K562 (cell line): ENCODE measurements at regions not wholly inside any gene's neighbourhood (a gene's known extent, or its start where the extent isn't known, plus 50 kb on each side); places are given as distances from the start of the nearest gene placed in this dataset.

Experiments used
- ATAC-seq: fragments of 200-7000 bp; cut with Tn5 transposase; 3 replicates; pipeline ENCODE4 v1.9.1; 2020; ENCODE audit warnings: moderate library complexity
- BruUV-seq: library from RNA; stranded (reverse); fragments of 400-500 nt; replicated peaks from 2 replicates; lab custom pipeline; 2021; lab: Mats Ljungman, UMichigan
- CTCF ChIA-PET: fragments of 300-600 bp; formaldehyde crosslinking; extraction: SDS; loops from one replicate; lab custom pipeline; 2021; ENCODE audit warnings: low intra/inter-chr PET ratio; lab: Yijun Ruan, JAX
- POLR2A ChIA-PET: fragments of 300-600, 350-650 bp; sonication (Branson Sonifier 250); formaldehyde crosslinking; extraction: SDS; loops from one replicate; lab custom pipeline; 2021; ENCODE audit warnings: antibody characterized with exemption, inconsistent platforms; lab: Yijun Ruan, JAX
- DNase-seq, 4 experiments: peaks; one replicate each; pipeline versions ENCODE4 v3.0.0 to v3.0.0-alpha.2; 2011 to 2018; ENCODE audit warnings: low spot score in 3 of 4, mixed read lengths in 3 of 4; ENCODE audit errors: extremely low read depth in 1 of 4
- FAIRE-seq: peaks from 2 replicates; lab custom pipeline; 2011; peaks lifted over from hg19 to GRCh38; lab: Jason Lieb, UNC
- H2AFZ ChIP-seq: 2 replicates; pipeline ENCODE4 v1.6.0; 2011; ENCODE audit warnings: low read depth, low read length, control low read depth, inconsistent platforms
- H3K27ac ChIP-seq: fragments of 200-600 bp; 3 replicates; pipeline ENCODE4 v1.8.0; 2011; ENCODE audit warnings: low read depth, mild to moderate bottlenecking, control low read depth, inconsistent platforms, low read length, moderate library complexity, mixed read lengths; ENCODE audit errors: extremely low read depth
- H3K27me3 ChIP-seq, 2 experiments: fragments of 300-600 bp in 1 of 2; 2 replicates in 1 of 2; 3 replicates in 1 of 2; pipeline versions ENCODE4 v1.6.0 to v1.8.0; 2011; ENCODE audit warnings: inconsistent platforms in 2 of 2, low read length in 2 of 2, mild to moderate bottlenecking in 1 of 2, mixed read lengths in 1 of 2, moderate library complexity in 1 of 2; ENCODE audit not compliant: control insufficient read depth in 2 of 2, insufficient read depth in 2 of 2
- H3K36me3 ChIP-seq: fragments of 300-600 bp; 3 replicates; pipeline ENCODE4 v1.8.0; 2011; ENCODE audit warnings: mild to moderate bottlenecking, low read length, inconsistent platforms; ENCODE audit not compliant: control insufficient read depth, insufficient read depth
- H3K4me1 ChIP-seq, 2 experiments: fragments of 200-600 bp in 1 of 2; replicated peaks in 1 of 2; 2 replicates in 1 of 2; 3 replicates in 1 of 2; pipeline versions ENCODE4 v1.5.1 to v1.8.0; 2011; ENCODE audit warnings: inconsistent platforms in 2 of 2, low read length in 2 of 2, mild to moderate bottlenecking in 1 of 2, mixed read lengths in 1 of 2, moderate library complexity in 1 of 2; ENCODE audit not compliant: control insufficient read depth in 2 of 2, insufficient read depth in 2 of 2
- H3K4me2 ChIP-seq: 2 replicates; pipeline ENCODE4 v1.6.1; 2011; ENCODE audit warnings: low read length, control low read depth, inconsistent platforms, mixed read lengths; ENCODE audit not compliant: insufficient read depth
- H3K4me3 ChIP-seq: fragments of 200-600 bp; sonication (generic), shearing (Covaris generic); 2 replicates; pipeline ENCODE4 v1.5.1; 2016; ENCODE audit warnings: control low read depth, inconsistent platforms
- H3K79me2 ChIP-seq: fragments of 200-600 bp; 3 replicates; pipeline ENCODE4 v1.8.0; 2011; ENCODE audit warnings: low read length, inconsistent platforms; ENCODE audit not compliant: control insufficient read depth, insufficient read depth
- H3K9ac ChIP-seq, 2 experiments: 2 replicates each; pipeline versions ENCODE4 v1.6.0 to v1.6.1; 2011; ENCODE audit warnings: low read depth in 2 of 2, low read length in 2 of 2, control low read depth in 1 of 2, inconsistent platforms in 1 of 2, mild to moderate bottlenecking in 1 of 2, mixed read lengths in 1 of 2; ENCODE audit not compliant: insufficient read depth in 1 of 2
- H3K9me1 ChIP-seq: one replicate; pipeline ENCODE4 v1.6.0; 2011; ENCODE audit warnings: inconsistent platforms, mild to moderate bottlenecking, low read length, moderate library complexity; ENCODE audit not compliant: control insufficient read depth, insufficient read depth
- H3K9me3 ChIP-seq: replicated peaks from 2 replicates; pipeline ENCODE4 v1.5.1; 2011; ENCODE audit warnings: low read depth, low read length, inconsistent platforms; ENCODE audit not compliant: control insufficient read depth, insufficient read depth
- H4K20me1 ChIP-seq: replicated peaks from 2 replicates; pipeline ENCODE4 v1.6.1; 2011; ENCODE audit warnings: low read length, inconsistent platforms, mixed read lengths; ENCODE audit not compliant: control insufficient read depth, insufficient read depth
- BHLHE40 ChIP-seq: IDR thresholded peaks from 2 replicates; pipeline ENCODE4 v1.6.1; 2011; ENCODE audit warnings: low read length, improper control_type of control experiment
- CEBPB ChIP-seq: fragments of 450-650 bp; IDR thresholded peaks from 2 replicates; pipeline ENCODE4 v1.6.1; 2016; ENCODE audit warnings: missing genetic modification characterization, missing compliant biosample characterization
- CEBPG ChIP-seq, 3 experiments: fragments of 200-800 bp in 1 of 3; sonication (Bioruptor generic) in 1 of 3; sonication (generic) in 1 of 3; formaldehyde crosslinking in 1 of 3; IDR thresholded peaks in 2 of 3; conservative IDR thresholded peaks in 1 of 3; 2 replicates each; pipeline versions ENCODE4 v1.6.1 to v1.8.0; 2016 to 2022; ENCODE audit warnings: missing compliant biosample characterization in 2 of 3, missing genetic modification characterization in 2 of 3, mild to moderate bottlenecking in 1 of 3, missing genetic modification reagents in 1 of 3
- FOXP1 ChIP-seq: sonication (generic); formaldehyde crosslinking; IDR thresholded peaks from 2 replicates; pipeline ENCODE4 v1.8.0; 2022; ENCODE audit warnings: mild to moderate bottlenecking, missing genetic modification reagents
- GTF3C2 ChIP-seq: IDR thresholded peaks from 3 replicates; pipeline ENCODE4 v1.6.1; 2011; ENCODE audit warnings: borderline replicate concordance, mild to moderate bottlenecking, moderate library complexity; ENCODE audit not compliant: insufficient read length; ENCODE audit errors: extremely low read depth
- SP2 ChIP-seq: IDR thresholded peaks from 2 replicates; pipeline ENCODE4 v1.6.1; 2011; ENCODE audit warnings: mild to moderate bottlenecking, low read depth, low read length, moderate library complexity; ENCODE audit not compliant: poor library complexity, severe bottlenecking; ENCODE audit errors: extremely low read depth
- TFE3 ChIP-seq: fragments of 450-650 bp; formaldehyde crosslinking; IDR thresholded peaks from 2 replicates; pipeline ENCODE4 v1.4.0; 2020; ENCODE audit warnings: mild to moderate bottlenecking, mixed read lengths
- ZBED1 ChIP-seq: IDR thresholded peaks from 2 replicates; pipeline ENCODE4 v1.6.1; 2014
- ZBTB17 ChIP-seq: fragments of 450-650 bp; formaldehyde crosslinking; IDR thresholded peaks from 2 replicates; pipeline ENCODE4 v1.4.0; 2020; ENCODE audit warnings: mild to moderate bottlenecking
- ZNF507 ChIP-seq: conservative IDR thresholded peaks from 2 replicates; pipeline ENCODE4 v1.6.1; 2017; ENCODE audit warnings: missing genetic modification characterization, missing compliant biosample characterization
- ZNF561 ChIP-seq: fragments of 450-650 bp; formaldehyde crosslinking; conservative IDR thresholded peaks from 2 replicates; pipeline ENCODE4 v1.4.0; 2020; ENCODE audit warnings: mild to moderate bottlenecking, moderate library complexity
- WGBS: fragments of 100-300 bp; shearing (Covaris generic); methylation state at CpG from one replicate; pipeline ENCODE4 v1.1.6; 2016; ENCODE audit warnings: low coverage, mixed read lengths; ENCODE audit not compliant: insufficient coverage; ENCODE audit errors: missing lambda C conversion rate; 5-methylcytosine and 5-hydroxymethylcytosine counted together
- in situ Hi-C: fragments of 300-500 bp; cut with MboI; formaldehyde crosslinking; loops from 4 replicates; pipeline ENCODE4 v1.15.0; 2018; ENCODE audit warnings: inconsistent platforms, mixed read lengths
- intact Hi-C: fragments of 100-400 bp; cut with micrococcal nuclease; formaldehyde crosslinking; loops from 2 replicates; pipeline ENCODE4 v1.14.2; 2022

DNA sequence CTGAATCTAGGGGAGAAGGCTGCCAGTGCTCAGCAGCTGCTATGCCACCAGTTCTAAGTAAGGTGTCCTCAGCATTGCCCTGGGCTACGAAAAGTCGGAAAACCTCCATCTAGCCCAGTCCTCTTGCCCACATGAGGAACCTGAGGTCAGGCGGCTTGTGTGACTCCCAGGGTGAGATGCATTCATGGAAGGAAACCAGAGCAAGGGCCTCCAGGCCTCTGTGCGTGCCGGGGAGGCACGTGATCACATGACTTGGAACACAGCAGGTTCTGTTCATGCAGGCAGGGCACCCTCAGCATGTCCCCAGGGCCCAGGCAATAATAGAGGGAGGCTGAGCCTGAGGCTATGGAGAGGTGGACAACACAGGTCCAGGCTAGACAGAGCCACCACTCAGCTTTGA is 312.5 kb upstream of the DUSP10 start:
- no peaks in the 10 kb centered on the region for H3K79me2 ChIP-seq
- ChIA-PET POLR2A (interaction anchor here (0.5 kb wide), 1 partner anchor 140 kb away, joined by 3 read pairs; no protein-coding TSS in a partner anchor), CTCF (no interaction called here)
- H3K36me3 ChIP-seq: no peaks in the 10 kb centered on the region
- in situ Hi-C loops: no loop called here
- intact Hi-C loops: no loop called here
- no peak overlapping the region for H3K4me2 ChIP-seq
- no TSS peak for BruUV-seq
- peaks cover 0 to 21% of the 10 kb centered on the region in 2 experiments; a peak in 3 of 5 replicates for H3K27me3 ChIP-seq
- 3% methylated on average over 6 of the region's 6 CpGs for WGBS
- TF ChIP-seq ZNF507 (tag): no peak
- TF ChIP-seq BHLHE40: peak; percentile 26; the same call in 1 of the 2 replicates
- TF ChIP-seq TFE3 (CRISPR knock-in tag): peak; percentile 84
- H3K27ac ChIP-seq: no peak overlapping the region
- H3K9me1 ChIP-seq: no peaks in the 10 kb centered on the region
- no peak overlapping the region for H3K4me3 ChIP-seq
- ATAC-seq (no peak; the same call in 2 of the 3 replicates), FAIRE-seq (no peak), DNase-seq (no peak)
- no peak overlapping the region for H2AFZ ChIP-seq
- H4K20me1 ChIP-seq: no peaks in the 10 kb centered on the region
- no peaks in the 10 kb centered on the region for H3K4me1 ChIP-seq
- no peak overlapping the region for H3K9ac ChIP-seq
- H3K9me3 ChIP-seq: no peaks in the 10 kb centered on the region

DNA sequence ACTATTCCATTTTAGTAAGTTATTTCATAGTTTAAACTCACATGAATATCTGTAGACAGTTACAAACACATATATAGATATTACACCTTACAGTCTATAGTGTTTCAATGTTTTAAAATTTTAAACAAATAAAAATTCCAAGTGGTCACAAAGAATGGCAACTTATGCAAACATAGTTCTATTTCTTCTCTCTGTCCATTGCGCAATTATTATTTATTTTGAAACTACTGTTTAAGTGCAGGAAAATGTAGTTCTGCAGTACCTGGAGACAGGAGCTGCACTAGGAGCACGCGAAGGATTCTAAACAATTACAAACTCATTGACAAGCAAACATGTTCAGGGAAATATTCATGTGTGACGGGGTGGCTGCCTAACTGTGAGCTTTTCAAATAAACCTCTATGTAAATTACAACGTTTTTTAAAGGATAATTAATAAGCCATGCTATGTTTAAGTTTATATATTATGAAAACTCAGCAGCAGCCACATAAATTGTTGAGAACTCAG is 312.0 kb upstream of the DUSP10 start:
- Histone ChIP-seq H3K4me3 (no peak overlapping the region), H3K9me1 (no peaks in the 10 kb centered on the region), H3K4me1 (no peaks in the 10 kb centered on the region), H3K9me3 (no peaks in the 10 kb centered on the region), H4K20me1 (no peaks in the 10 kb centered on the region), H3K4me2 (no peak overlapping the region), H3K79me2 (no peaks in the 10 kb centered on the region), H2AFZ (no peak overlapping the region), H3K27me3 (peaks cover 0 to 21% of the 10 kb centered on the region in 2 experiments; a peak in 3 of 5 replicates), H3K36me3 (no peaks in the 10 kb centered on the region), H3K9ac (no peak overlapping the region), H3K27ac (no peak overlapping the region)
- no TSS peak for BruUV-seq
- in situ Hi-C loops: no loop called here
- DNase-seq: no peak
- ChIA-PET CTCF (no interaction called here), POLR2A (interaction anchor here (0.5 kb wide), 1 partner anchor 140 kb away, joined by 3 read pairs; no protein-coding TSS in a partner anchor)
- FAIRE-seq: no peak
- WGBS: 3% methylated on average over 5 of the region's 5 CpGs
- intact Hi-C loops: no loop called here
- no peak for ATAC-seq
- TF ChIP-seq ZNF561 (CRISPR knock-in tag): no peak
- no peak for TF ChIP-seq ZBTB17 (CRISPR knock-in tag)
- no peak for TF ChIP-seq ZBED1
- peak; percentile 85 for TF ChIP-seq CEBPB (tag)
- TF ChIP-seq GTF3C2: no peak
- no peak for TF ChIP-seq FOXP1 (CRISPR knock-in tag)
- no peak for TF ChIP-seq CEBPG (CRISPR knock-in tag; IDR thresholded peaks at IDR 0.05)
- TF ChIP-seq CEBPG (tag; conservative IDR thresholded peaks at IDR 0.05 in 1 of 2, IDR thresholded peaks at IDR 0.05 in 1 of 2): peak; percentile 58 to 95
- TF ChIP-seq SP2: no peak
